Amniotic epithelial cell (primary cell): ENCODE measurements at regions not wholly inside any gene's neighbourhood (a gene's known extent, or its start where the extent isn't known, plus 50 kb on each side); places are given as distances from the start of the nearest gene placed in this dataset.
"Not testable (repeated sequence)": the region's sequence is repeated elsewhere in the genome, so short reads cannot be mapped to it uniquely, and the experiment has no call there.

Experiments used
- DNase-seq: peaks from one replicate; pipeline ENCODE4 v3.0.0-alpha.2; 2010; ENCODE audit warnings: low read depth

GRCh38 chr12:86948851-86949250, 692.7 kb upstream of the MGAT4C start:
- peak; percentile 71 for DNase-seq

- DNase-seq, result no peak
Observed at GRCh38 chr12:86945685-86946196, 689.5 kb upstream of the MGAT4C start.

GRCh38 chr12:86944197-86944819, 688.1 kb upstream of the MGAT4C start:
- DNase-seq, result not testable (repeated sequence)

- peak; percentile 5 for DNase-seq
Observed at GRCh38 chr12:86931714-86932113, 675.5 kb upstream of the MGAT4C start.

DNA sequence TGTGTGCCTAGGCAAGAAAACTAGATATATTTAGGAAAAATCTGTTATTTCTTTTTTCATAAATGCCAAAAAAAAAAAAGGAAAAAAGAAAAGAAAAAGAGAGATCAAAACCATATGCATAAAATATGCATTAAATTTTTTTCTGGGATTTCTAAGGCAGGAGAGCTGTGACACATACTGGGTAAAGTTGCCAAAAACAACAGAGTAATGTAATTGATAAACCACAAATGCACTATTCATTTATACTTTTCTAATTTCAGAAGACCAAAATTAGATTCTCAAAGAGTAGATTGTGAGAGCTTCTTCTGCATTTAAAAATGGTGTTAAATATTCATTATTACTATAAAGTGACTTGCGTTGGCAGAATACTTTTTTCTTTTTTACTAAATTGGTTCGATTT, 673.8 kb upstream of the MGAT4C start:
- no peak for DNase-seq

DNA sequence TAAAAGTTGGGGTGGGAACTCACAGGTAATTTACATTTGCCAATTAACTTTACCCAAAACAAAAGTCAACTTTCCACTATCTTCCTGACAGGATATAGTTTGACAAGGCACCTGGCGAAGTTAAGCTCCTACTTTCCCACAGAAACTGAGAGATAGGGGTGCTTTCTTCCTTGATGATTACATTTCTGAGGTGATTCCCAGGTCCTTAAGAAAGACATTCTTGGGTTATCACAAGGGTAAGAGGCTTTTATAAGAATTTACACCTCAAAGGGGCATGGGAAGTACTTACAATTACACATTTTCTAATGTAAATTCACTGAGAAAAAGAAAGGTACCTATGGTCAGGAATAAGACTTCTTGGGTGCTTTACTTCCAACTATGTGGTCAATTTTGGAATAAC, 660.9 kb upstream of the MGAT4C start:
- no peak for DNase-seq

DNA sequence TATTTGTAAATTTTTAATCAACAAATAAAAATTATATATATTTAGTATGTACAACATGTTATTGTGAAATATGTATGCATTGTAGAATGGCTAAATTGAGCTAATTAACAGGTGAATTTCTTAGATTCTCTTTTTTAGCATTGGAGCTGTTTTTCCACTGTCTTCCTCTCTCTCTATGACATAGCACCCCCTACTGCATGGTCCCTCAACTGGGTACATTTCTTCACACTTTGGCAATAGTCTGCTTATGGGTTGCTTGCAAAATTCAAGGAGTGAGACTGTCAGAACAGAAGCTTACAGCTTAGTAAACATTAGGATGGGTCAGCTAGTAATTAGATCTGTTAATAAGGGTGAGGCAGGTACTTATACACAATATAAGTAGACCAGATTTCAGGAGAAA, 658.5 kb upstream of the MGAT4C start:
- peak; percentile 75 for DNase-seq

DNA sequence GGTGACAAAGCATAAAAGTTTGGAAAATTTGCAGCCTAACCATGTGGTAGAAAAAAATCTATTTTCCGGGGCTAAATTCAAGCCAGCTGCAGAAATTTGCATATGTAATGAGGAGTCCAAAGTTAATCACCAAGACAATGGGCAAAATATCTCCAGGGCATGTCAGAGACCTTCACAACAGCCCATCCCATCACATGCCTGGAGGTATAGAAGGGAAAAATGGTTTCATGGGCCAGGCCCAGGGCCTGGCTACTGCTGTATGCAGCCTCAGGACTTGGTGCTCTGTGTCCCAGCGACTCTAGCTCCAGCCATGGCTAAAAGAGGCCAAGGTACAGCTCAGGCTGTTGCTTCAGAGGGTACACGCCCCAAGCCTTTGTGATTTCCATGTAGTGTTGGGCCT, 655.8 kb upstream of the MGAT4C start:
- no peak for DNase-seq

GRCh38 chr12:86903159-86903558, 647.0 kb upstream of the MGAT4C start:
- DNase-seq, result no peak

- DNase-seq, result no peak
Observed at GRCh38 chr12:86860776-86861175, 604.6 kb upstream of the MGAT4C start.

DNA sequence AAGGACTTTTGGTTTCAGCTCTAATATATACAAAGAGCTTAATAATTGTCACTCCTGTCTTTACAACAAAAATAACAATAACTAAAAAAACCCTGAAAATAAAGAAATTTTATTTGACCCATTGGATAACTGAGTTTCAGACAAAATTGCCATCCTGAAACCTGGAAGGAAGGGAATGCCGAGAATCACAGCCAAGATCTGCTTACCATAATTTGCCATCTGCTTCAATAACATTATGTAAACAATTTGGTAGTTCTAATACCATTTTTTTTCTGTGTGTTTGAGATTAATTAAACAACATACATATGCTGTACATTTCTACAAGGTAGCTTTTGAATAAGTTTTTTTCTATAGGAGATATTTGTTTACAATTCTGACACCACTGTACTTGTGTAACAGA, 596.3 kb upstream of the MGAT4C start:
- DNase-seq, result no peak

GRCh38 chr12:86838711-86839110, 582.5 kb upstream of the MGAT4C start:
- DNase-seq, result peak; percentile 1

DNA sequence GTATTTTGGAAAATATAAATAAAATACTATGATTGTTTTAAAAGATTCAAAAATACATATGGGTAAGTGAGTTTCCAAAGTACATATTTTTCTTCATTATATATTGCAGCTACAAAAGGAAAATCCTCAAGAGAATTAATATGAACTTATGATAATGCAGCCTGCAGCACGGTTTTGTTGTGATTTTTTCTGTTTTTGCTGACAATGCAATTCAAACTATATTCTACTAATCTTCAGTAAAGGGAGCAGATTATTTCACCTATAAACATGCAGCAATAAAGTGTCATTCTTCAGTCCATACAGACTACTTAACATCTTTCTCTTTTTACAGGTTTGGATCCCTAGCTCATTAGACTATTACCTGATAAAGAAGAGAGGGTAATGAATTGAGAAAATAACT, 582.1 kb upstream of the MGAT4C start:
- DNase-seq, result no peak

DNA sequence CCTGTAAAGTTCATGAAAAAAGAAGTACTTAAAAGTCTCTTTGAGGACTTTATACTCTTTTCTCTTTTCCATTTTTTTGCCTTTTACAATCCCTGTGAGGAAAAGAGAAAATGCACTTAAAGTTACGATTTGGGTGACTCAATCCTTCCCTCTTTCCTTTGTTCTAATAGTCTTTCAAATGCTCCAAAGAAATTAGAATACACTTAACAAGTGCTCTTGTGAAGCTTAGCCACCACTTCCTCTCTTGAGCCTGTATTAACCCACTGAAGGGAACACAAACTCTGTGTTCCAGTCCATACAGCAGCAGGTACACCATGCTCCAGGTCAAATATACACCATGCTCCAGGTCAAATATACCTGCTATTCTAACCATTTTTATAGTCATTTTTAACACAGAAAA, 581.1 kb upstream of the MGAT4C start:
- no peak for DNase-seq

DNA sequence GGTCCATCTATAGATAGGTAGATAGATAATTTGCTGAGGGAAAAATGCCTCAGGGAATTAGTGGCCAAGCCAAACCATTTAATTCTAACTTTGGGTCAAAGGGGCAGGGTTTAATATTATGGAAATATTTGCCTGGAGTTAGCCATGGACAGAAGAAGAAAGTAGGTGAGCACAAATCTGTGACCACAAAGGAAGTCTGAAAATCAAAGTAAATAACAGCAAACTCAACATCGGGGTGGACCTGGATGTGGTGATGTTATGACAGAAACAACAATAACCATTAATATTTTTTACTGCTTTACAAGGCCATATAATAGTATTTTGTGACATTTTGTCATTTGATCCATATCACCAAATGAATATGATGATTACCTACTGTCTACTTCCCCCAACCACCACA, 578.0 kb upstream of the MGAT4C start:
- DNase-seq, result no peak

- DNase-seq, result no peak
Observed at GRCh38 chr12:86827409-86827808, 571.2 kb upstream of the MGAT4C start.

- DNase-seq, result peak; percentile 9
Observed at GRCh38 chr12:86826051-86826450, 569.9 kb upstream of the MGAT4C start.

GRCh38 chr12:86801439-86801838, 545.2 kb upstream of the MGAT4C start:
- DNase-seq, result peak; percentile 13

- DNase-seq, result no peak
Observed at GRCh38 chr12:86799616-86800015, 543.4 kb upstream of the MGAT4C start.

DNA sequence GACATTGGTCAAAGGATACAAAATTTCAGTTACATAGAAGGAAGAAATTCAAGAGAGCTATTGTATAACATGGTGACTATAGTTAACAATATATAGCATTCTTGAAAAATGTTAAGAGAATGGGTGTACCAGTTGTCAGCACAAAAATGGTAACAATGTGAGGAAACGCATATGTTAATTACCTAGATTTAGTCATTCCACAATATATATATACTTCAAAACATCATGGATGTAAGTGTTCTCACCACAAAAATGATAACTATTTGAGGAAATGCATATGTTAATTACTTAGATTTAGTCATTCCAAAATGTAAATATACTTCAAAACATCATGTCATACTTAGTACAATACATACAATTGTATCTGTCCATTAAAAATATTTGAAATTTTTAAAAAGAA, 540.4 kb upstream of the MGAT4C start:
- DNase-seq, result no peak

GRCh38 chr12:86788661-86789060, 532.5 kb upstream of the MGAT4C start:
- DNase-seq, result no peak

DNA sequence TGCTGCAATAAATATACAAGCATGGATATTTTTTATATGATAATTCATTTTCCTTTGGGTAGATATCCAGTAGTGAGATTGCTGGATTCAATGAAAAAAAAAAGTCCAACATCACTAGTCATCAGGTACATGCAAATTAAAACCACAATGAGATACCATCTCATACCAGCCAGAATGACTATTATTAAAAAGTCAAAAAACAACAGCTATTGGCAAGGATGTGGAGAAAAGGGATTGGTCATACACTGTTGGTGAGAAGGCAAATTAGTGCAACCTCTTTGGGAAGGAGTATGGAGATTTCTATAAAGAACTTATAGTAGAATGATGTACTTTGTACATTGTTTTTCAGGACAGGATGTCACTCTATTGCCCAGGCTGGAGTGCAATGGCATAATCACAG, 531.2 kb upstream of the MGAT4C start:
- no peak for DNase-seq

DNA sequence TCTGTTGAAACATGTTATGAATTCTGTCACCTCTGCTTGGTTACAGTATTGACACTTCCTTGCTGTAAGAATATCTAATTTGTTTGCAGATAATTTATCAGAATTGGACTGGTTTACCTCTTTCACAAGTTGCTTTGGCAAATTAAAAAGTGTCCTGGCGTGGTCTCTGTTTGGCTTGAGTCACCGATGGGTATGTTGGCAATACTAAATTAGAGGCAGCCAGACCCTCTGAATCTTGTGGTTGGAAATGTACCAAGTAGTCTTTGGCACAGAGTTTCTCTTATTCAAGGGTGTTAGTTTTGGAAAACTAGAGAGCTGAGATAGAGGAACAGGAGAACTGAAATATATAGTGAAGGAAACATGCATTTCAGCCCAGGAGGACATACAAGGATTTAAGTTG, 521.1 kb upstream of the MGAT4C start:
- DNase-seq, result no peak

DNA sequence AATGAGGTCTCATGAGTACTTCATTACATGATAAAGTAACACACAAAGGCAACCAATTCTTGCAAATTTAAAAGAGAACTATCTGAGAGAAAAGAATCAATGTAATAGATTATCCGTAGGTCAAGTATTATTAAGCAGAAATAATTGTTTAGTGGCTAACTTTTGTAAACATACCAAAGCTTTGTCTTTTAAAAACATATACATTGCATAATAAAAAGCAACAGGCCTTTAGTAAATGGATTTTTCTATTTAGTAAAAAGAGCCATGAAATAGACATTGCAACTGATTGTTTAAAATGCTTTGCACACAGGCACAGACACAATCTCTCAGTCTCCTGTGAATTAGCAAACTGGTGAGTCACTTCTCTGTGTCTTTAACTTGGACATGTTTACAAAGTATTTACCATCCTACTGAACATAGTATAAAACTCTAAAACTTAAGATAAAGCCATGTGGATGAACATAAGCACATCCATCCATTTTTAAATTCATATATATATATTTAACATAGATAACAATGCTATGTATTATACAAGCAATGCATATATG, 518.7 kb upstream of the MGAT4C start:
- DNase-seq, result peak; percentile 50
